ENCODE measurements at regions not wholly inside any gene's neighbourhood (a gene's known extent, or its start where the extent isn't known, plus 50 kb on each side); places are given as distances from the start of the nearest gene placed in this dataset.

GRCh38 chr21:25329227-25329825 is 278.0 kb downstream of the MRPL39 start:
- DNase-seq (ENCODE audit: low read depth in 2 of 2), result no peak

- no peak for DNase-seq (ENCODE audit: low read depth in 2 of 2)
These were observed 278.5 kb downstream of the MRPL39 start for GRCh38 chr21:25328736-25329135.

- DNase-seq (ENCODE audit: low read depth in 2 of 2), result no peak
These were observed 281.1 kb downstream of the MRPL39 start for GRCh38 chr21:25326181-25326580.

GRCh38 chr21:25324666-25325065 is 282.6 kb downstream of the MRPL39 start:
- DNase-seq (ENCODE audit: low read depth in 2 of 2), result no peak

GRCh38 chr21:25323356-25323949 is 283.8 kb downstream of the MRPL39 start:
- no peak for DNase-seq (ENCODE audit: low read depth in 2 of 2)

- DNase-seq (ENCODE audit: low read depth in 2 of 2), result no peak
These were observed 293.0 kb downstream of the MRPL39 start for GRCh38 chr21:25314247-25314646.

GRCh38 chr21:25313829-25314228 is 293.5 kb downstream of the MRPL39 start:
- no peak for DNase-seq (ENCODE audit: low read depth in 2 of 2)

GRCh38 chr21:25307489-25307888 is 299.8 kb downstream of the MRPL39 start:
- DNase-seq (ENCODE audit: low read depth in 2 of 2), result no peak

- no peak for DNase-seq (ENCODE audit: low read depth in 2 of 2)
These were observed 302.7 kb downstream of the MRPL39 start for GRCh38 chr21:25304611-25305010.

- no peak for DNase-seq (ENCODE audit: low read depth in 2 of 2)
These were observed 306.6 kb downstream of the MRPL39 start for GRCh38 chr21:25300632-25301031.

GRCh38 chr21:25298512-25299491 is 308.5 kb downstream of the MRPL39 start:
- DNase-seq (ENCODE audit: low read depth in 2 of 2), result no peak

GRCh38 chr21:25297117-25297516 is 310.2 kb downstream of the MRPL39 start:
- no peak for DNase-seq (ENCODE audit: low read depth in 2 of 2)

- no peak for DNase-seq (ENCODE audit: low read depth in 2 of 2)
These were observed 311.0 kb downstream of the MRPL39 start for GRCh38 chr21:25296252-25296651.

GRCh38 chr21:25292396-25292795 is 314.9 kb downstream of the MRPL39 start:
- DNase-seq (ENCODE audit: low read depth in 2 of 2), result no peak

- no peak for DNase-seq (ENCODE audit: low read depth in 2 of 2)
These were observed 323.6 kb downstream of the MRPL39 start for GRCh38 chr21:25283720-25284119.

- DNase-seq (ENCODE audit: low read depth in 2 of 2), result no peak
These were observed 326.1 kb downstream of the MRPL39 start for GRCh38 chr21:25281134-25281533.

GRCh38 chr21:25280061-25280460 is 327.2 kb downstream of the MRPL39 start:
- no peak for DNase-seq (ENCODE audit: low read depth in 2 of 2)

- DNase-seq (ENCODE audit: low read depth in 2 of 2), result no peak
These were observed 333.3 kb downstream of the MRPL39 start for GRCh38 chr21:25273959-25274358.

- no peak for DNase-seq (ENCODE audit: low read depth in 2 of 2)
These were observed 352.6 kb downstream of the MRPL39 start for GRCh38 chr21:25254491-25255174.

GRCh38 chr21:25246546-25246945 is 360.7 kb downstream of the MRPL39 start:
- no peak for DNase-seq (ENCODE audit: low read depth in 2 of 2)

- DNase-seq (ENCODE audit: low read depth in 2 of 2), result no peak
These were observed 362.5 kb downstream of the MRPL39 start for GRCh38 chr21:25244735-25245134.

- DNase-seq (ENCODE audit: low read depth in 2 of 2), result no peak
These were observed 363.5 kb downstream of the MRPL39 start for GRCh38 chr21:25243808-25244207.

Data from stimulated activated CD4-positive, alpha-beta T cell treated with anti-CD3 and anti-CD28 coated beads, Interleukin-12 subunit alpha, Interleukin-12 subunit beta, amount 100 ng/mL, for 24 hours (primary cell).